ENCODE measurements at regions not wholly inside any gene's neighbourhood (a gene's known extent, or its start where the extent isn't known, plus 50 kb on each side); places are given as distances from the start of the nearest gene placed in this dataset.

DNA sequence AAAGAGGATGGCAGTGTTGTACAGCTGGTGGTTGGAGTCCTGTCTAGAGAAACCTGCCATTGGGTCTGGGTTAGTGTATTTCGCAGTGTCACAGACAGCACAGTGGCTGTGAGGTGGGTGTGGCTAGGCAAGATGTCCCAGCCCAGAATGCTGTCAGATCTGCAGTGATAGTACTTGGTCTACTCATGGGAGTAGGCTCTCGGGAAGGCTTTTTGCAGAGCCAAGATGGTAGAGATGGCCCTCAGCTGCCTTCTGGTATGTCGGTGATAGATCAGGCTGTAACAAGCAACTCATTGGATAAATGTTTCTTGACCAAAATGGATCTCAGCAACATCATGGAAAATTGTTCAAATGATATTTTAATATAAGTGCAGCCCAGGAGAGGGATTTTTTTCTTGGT lies 84.3 kb upstream of the WDR1 start:
- DNase-seq: no peak

DNA sequence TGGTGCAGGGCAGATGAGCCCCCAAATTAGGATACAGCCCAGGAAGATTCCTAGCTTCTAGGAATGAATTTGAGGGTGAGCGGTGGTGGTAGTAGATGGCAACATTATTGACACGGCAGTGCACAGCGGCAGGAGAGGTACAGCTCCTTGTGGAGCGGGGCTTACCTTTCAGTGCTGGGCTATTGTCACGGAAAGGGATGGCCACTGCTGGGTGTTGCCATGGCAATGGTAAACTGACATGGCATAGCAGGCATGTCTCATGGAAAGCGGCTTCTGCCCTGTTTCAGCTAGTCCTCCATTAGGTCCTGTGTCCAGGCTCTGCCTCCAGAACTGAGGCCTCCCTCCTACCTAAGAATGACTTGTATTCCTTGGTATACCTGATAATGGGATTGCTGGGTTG lies 81.8 kb upstream of the WDR1 start:
- DNase-seq: no peak

DNA sequence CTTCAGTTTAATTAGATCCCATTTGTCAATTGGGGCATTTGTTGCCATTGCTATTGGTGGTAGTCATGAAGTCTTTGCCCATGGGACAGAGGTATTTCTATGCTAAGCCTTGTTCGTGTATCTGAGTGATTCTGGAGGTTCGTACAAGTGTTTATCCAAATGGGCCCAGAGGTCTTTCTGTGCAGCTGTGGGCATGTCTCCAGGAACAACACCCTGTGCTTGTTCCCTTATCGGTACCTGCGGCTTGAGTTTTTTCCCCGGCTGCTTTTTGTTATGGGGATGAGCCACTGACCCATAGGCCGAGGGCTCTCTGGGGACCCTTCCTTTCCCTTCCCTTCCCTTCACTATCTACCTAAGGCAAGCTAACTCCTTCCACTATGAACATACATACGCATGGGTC lies 81.4 kb upstream of the WDR1 start:
- DNase-seq: no peak

- DNase-seq: no peak
Observed at GRCh38 chr4:10196191-10196590, 79.6 kb upstream of the WDR1 start.

GRCh38 chr4:10192331-10192730 lies 75.7 kb upstream of the WDR1 start:
- DNase-seq: no peak

DNA sequence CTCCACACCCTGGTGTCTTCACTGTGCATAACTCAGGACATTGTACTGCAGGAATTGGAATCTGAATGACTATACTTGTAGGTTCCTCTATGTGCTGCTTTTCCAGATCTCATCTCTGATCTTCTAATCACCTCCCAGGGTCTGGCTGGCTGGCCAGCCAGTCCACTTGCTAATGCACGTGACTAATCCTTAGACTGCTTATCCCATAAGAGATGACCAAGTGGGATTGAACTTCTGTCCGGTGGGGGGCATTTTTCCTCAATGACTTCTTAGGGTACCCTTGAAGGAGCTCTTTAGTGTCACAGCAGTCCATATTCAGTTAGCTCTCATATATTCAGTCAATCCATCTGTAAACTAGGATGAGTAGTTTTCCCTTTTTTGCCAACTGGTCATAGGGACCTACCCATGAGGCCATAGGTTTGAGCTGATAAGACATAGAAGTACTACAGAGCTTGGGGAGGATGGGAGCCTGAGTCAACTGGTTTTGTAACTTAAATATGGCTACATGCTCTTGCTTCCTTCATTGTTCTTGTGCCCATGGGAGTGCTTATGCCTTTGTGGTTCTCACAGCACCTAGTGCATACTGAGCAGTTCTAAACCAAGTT lies 71.9 kb upstream of the WDR1 start:
- DNase-seq: no peak

DNA sequence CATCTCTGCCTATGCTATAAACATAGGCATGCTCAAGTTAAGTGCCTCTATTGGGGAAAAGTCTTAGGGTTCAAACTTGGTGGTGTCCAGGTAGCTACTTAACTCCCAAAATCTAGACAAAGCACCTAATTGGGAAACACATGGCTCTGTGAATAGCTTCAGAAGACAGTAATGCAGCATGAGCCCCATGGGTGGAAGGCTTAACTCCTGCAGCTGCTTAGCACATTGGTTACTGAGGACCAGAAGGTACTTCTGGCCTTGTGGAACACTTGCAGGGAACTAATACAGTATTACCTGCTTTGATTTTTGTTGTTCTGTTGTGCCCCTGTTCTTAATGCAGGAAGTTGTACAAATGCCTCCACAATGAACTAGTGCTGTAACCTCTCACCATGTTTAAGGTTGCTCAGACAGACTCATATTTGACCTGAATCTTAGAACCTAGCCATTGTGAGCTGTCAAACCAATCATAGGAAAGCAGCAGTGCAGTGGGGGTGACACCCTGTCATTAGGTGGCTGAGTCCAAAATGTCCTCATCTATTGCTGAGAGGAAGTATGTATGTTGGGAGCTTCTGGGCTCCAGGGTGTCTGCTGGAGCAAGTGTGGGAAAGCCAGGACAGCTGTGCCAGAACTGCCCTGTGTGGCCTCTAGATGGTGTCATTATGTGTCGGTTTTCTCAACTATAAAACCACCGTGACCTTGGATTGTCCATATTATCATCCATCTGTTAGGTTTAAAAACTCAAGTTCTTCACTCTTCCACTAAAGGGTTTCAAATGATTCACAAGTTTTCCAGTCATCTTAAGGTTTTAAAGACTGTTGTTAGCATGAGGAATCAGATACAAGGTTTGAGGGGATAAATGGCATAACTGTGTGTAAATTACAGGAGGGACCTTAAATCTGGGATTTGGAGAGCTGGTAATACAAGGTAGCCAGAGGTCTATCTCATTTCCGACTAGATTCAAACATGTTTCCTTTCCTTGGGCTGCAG lies 69.9 kb upstream of the WDR1 start:
- DNase-seq: no peak

DNA sequence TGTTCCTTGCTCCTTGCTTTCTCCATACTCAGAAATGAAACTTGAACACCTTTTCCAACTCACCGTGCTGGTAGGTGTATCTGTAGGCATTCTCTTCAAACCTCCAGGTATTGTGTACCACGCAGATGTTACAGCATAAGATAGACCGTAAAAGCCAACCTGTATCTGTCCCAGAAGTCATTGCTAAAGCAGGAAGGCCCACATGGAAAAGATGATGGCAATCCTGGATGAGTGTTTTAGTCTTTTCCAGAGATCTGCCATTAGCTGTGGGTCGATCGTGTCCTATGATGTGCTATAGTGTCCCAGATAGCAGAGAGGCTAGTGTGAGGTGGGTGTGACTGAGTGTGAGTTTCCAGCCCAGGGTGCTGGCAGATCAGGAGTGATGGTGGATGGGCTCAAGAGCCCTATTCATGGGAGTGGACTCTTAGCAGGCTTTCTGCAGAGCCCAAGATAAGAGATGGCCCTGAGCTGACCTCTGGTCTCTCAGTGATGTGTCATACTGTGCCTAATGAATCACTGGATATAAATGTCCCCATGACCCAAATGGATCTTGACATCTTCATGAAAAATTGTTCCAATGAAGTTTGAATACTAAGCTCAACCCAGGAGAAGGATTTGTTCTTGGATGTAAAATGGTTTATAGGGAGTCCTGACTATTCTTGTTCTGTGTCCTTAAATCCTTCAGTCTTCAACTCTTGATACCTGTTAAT lies 69.1 kb upstream of the WDR1 start:
- DNase-seq: no peak

DNA sequence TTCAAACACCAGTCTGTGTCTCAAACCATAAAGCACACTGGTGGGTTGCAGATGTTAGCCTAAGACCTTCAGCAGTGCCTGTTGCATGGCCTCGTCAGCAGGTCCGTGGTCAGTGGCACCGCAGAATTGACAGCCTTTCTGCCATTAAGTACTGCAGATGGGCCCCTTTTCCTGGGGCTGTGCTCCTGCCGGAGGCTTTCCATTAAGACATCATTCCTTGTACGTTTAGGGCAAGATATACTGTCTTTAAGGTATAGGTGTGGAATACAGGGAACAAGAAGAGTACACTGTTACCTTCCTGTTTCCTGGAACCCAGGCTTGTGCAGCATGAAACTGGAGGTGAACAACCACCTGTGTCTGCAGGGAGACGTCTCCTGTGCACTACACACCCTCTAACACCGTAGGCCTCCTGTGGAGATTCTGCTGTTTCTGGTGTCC lies 67.9 kb upstream of the WDR1 start:
- no peak for DNase-seq

- no peak for DNase-seq
Observed at GRCh38 chr4:10184041-10184440, 67.4 kb upstream of the WDR1 start.

DNA sequence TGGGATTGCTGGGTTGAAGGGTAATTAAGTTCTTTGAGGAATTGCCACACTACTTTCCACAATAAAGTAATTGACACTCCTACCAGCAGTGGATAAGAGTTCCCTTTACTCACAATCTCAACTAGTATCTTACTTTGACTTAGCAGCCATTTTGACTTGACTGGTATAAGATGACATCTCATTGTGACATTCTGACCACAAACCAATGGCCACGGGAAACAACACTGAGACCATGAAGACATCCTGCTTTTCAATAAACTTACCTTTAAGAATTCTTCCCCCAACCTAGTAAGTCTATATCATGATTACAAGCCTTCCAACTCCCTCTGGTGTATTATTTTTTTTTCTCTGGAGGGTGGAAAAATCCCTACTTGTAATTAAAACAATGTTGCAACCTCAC lies 66.9 kb upstream of the WDR1 start:
- peak in 1 of 5 donors; percentile 68 for DNase-seq

DNA sequence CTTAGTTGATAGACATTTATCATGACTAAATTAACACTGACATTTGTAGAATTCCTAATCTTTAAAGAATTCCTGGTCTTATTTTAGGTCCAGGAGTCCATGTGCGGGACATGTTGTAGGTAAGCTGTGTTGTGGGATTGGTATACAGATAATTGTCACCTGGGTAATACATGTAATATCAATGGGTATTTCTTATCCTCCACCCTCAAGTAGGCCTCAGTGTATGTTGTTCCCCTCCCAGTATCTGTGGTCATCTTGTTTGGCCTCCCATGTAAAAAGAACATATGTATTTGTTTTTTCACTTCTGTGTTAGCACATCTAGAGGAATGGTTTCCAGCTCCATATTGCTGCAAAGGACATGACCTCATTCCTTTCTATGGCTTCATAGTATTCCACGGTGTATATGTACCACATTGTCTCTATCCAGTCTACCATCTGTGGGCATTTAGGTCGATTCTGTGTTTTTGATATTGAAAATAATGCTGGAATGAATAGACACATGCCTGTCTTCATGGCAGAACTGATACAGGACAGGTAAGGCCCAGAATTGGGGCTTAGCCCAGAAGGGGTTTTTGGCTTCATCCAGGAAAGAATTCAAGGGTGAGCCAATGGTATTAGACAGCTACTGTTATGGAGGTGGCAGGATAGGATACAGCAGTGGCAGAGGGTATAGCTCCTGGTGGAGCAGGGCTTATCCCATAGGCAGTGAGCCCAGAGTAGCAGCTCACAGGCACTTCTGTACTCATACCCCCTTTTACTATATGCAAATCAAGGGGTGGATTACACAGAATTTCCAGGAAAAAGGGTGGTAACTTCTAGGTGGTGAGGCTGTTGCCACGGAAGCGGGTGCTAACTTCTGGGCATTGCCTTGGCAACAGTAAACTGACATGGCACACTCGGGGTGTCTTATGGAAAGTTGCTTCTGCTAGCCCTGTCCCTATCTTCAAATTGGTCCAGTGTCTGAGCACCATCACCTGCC lies 66.1 kb upstream of the WDR1 start:
- peak in 1 of 5 donors; percentile 69 for DNase-seq

GRCh38 chr4:10181745-10182445 lies 65.3 kb upstream of the WDR1 start:
- DNase-seq: no peak

DNA sequence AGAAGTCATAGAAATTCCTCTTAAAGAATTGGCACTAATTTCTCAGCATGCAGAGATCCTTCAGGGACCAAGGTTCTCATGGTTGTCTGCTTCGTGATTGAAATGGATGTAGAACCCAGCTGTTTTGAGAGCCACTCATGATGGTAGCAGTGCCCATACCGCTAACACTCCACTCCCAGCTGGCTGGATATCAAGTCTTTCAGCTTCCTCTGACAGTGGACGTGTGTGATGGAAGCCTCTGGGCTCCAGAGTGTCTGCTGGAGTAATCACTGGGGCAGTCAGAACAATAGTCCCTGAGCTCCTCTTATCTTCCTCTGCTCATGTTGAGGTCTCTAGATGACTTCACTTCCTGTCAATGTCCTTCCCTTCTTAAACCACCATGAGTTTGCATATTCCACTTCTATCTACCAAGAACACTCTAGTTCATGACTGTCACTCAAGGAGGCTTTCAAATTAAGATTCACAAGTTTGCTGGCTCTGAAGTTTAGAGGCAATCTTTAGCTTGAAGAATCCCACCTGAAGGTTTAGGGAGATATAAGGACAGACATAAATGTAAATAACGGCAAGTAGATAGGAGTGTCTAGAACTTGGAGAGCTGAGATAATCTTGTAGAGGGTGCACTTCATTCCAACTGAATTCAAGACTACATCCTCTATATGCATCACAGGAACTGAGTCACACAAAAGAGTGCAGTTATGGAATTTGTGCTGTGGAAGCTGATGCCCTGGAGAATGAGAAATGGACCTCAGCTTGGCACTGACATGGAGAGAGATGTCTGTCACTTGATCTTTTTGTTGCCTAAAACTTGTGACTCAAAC lies 64.5 kb upstream of the WDR1 start:
- DNase-seq: peak in 1 of 5 donors; percentile 88

- DNase-seq: no peak
Observed at GRCh38 chr4:10180603-10180926, 64.0 kb upstream of the WDR1 start.

DNA sequence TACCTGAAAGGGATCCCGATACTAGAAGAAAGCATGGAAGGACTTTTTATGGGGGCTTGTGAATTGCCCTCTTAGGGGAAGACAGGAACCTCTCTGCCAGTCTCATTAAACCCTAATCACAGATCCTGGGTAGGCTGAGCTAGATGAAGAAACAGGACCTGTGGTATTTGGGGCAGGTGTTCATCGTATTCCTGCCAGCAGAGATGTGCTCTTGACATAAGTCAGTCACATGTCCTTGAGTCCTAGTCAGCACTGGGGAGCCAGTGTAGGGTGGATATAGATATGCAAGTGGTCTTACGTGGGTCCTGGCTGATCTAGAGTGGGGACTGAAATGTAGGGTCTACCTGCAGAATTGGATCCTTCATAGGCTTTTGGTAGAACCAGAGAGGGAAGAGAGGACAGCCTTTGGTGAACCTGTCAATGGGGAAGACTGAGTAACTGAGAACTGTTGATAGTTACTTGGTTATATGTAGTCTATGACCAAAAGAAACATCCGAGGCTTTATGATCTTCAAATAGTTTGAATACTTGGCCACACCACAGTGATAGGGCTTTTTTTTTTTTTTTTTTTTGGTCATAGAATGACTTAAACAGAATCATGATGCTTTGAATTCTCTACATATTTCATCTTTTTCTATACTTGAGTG lies 63.5 kb upstream of the WDR1 start:
- no peak for DNase-seq

DNA sequence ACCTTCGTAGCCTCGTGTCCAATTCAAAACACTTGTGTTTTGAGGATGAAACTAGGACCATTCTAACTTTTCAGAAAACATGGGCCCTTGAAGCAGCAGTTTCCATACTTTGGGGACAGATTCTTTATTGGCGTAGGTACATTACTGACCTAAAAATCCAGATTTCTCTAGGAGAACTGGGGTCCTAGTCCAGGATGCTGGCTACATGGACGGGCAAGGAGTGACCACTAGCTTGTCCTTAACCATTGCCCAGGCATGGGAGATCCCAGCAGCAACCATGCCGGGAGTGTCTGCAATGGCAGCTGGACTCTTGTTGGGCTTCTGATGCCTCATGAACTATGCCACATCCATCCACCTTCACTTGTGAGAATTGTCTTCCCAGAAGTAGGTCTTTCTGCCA lies 62.2 kb upstream of the WDR1 start:
- no peak for DNase-seq

GRCh38 chr4:10175626-10176025 lies 59.0 kb upstream of the WDR1 start:
- no peak for DNase-seq

- DNase-seq: no peak
Observed at GRCh38 chr4:10173754-10174749, 57.5 kb upstream of the WDR1 start.
